ENCODE measurements at regions not wholly inside any gene's neighbourhood (a gene's known extent, or its start where the extent isn't known, plus 50 kb on each side); places are given as distances from the start of the nearest gene placed in this dataset.
"Not testable (repeated sequence)": the region's sequence is repeated elsewhere in the genome, so short reads cannot be mapped to it uniquely, and the experiment has no call there.

GRCh38 chr4:14396183-14396582, 606.1 kb upstream of the CPEB2 start:
- DNase-seq = no peak

GRCh38 chr4:14399848-14400247, 602.4 kb upstream of the CPEB2 start:
- DNase-seq = no peak

- no peak for DNase-seq
These were observed 602.0 kb upstream of the CPEB2 start for GRCh38 chr4:14400307-14400706.

GRCh38 chr4:14403132-14403531, 599.1 kb upstream of the CPEB2 start:
- DNase-seq = no peak

- DNase-seq = no peak
These were observed 597.6 kb upstream of the CPEB2 start for GRCh38 chr4:14404730-14405129.

- no peak for DNase-seq
These were observed 591.8 kb upstream of the CPEB2 start for GRCh38 chr4:14410516-14410915.

GRCh38 chr4:14415146-14415545, 587.1 kb upstream of the CPEB2 start:
- no peak for DNase-seq

- no peak for DNase-seq
These were observed 582.8 kb upstream of the CPEB2 start for GRCh38 chr4:14419516-14419915.

GRCh38 chr4:14426297-14426696, 576.0 kb upstream of the CPEB2 start:
- not testable (repeated sequence) for DNase-seq

GRCh38 chr4:14428125-14428524, 574.2 kb upstream of the CPEB2 start:
- no peak for DNase-seq

- no peak for DNase-seq
These were observed 570.8 kb upstream of the CPEB2 start for GRCh38 chr4:14431155-14432134.

- no peak for DNase-seq
These were observed 567.8 kb upstream of the CPEB2 start for GRCh38 chr4:14434483-14434882.

GRCh38 chr4:14434916-14435315, 567.4 kb upstream of the CPEB2 start:
- DNase-seq = no peak

GRCh38 chr4:14441561-14441960, 560.7 kb upstream of the CPEB2 start:
- no peak for DNase-seq

GRCh38 chr4:14445882-14446281, 556.4 kb upstream of the CPEB2 start:
- DNase-seq = no peak

- DNase-seq = no peak
These were observed 556.0 kb upstream of the CPEB2 start for GRCh38 chr4:14446311-14446710.

GRCh38 chr4:14446904-14447303, 555.4 kb upstream of the CPEB2 start:
- no peak for DNase-seq

- no peak for DNase-seq
These were observed 553.0 kb upstream of the CPEB2 start for GRCh38 chr4:14449308-14449707.

- no peak for DNase-seq
These were observed 550.3 kb upstream of the CPEB2 start for GRCh38 chr4:14452001-14452400.

GRCh38 chr4:14452764-14453163, 549.5 kb upstream of the CPEB2 start:
- no peak for DNase-seq

GRCh38 chr4:14458463-14458862, 543.8 kb upstream of the CPEB2 start:
- no peak for DNase-seq

- DNase-seq = no peak
These were observed 537.2 kb upstream of the CPEB2 start for GRCh38 chr4:14465057-14465456.

- no peak for DNase-seq
These were observed 536.8 kb upstream of the CPEB2 start for GRCh38 chr4:14465507-14465906.

- no peak for DNase-seq
These were observed 523.8 kb upstream of the CPEB2 start for GRCh38 chr4:14478504-14478903.

- no peak for DNase-seq
These were observed 505.9 kb upstream of the CPEB2 start for GRCh38 chr4:14496408-14496807.

Measured in stimulated activated CD4-positive, alpha-beta T cell treated with anti-CD3 and anti-CD28 coated beads, Interleukin-4, amount 100 ng/mL, for 1 hour (primary cell).